GM12874 (cell line): ENCODE measurements at regions not wholly inside any gene's neighbourhood (a gene's known extent, or its start where the extent isn't known, plus 50 kb on each side); places are given as distances from the start of the nearest gene placed in this dataset.

ENCODE experiments used
- CTCF ChIP-seq: IDR thresholded peaks from 2 replicates; pipeline ENCODE4 v1.5.1; 2011; ENCODE audit warnings: low read depth, mild to moderate bottlenecking, control low read depth, low read length, moderate library complexity; ENCODE audit not compliant: insufficient read depth

DNA sequence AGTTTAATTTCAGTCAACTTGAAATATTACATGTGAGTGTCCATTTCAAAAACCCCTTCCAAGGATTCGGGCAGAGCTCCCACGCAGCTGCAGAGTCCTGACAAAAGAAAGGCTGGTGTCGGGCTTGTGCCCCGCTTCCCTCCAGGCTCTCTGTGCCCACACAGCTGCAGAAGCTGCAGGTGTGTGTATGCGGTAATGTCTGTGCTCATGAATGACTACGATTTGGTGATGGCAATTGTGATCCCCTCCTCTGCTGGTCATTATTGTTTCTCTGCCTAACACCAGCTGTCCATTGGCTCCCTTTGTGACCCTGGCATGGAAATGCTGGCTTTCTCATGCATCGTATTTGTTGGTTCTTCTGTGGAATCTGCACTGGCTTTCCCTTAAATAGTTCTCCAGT lies 224.8 kb downstream of the NUP35 start:
- no peak for TF ChIP-seq CTCF

GRCh38 chr2:183359867-183360266 lies 235.6 kb downstream of the NUP35 start:
- no peak for TF ChIP-seq CTCF

- TF ChIP-seq CTCF = no peak
Observed at GRCh38 chr2:183371545-183371944, 247.3 kb downstream of the NUP35 start.

DNA sequence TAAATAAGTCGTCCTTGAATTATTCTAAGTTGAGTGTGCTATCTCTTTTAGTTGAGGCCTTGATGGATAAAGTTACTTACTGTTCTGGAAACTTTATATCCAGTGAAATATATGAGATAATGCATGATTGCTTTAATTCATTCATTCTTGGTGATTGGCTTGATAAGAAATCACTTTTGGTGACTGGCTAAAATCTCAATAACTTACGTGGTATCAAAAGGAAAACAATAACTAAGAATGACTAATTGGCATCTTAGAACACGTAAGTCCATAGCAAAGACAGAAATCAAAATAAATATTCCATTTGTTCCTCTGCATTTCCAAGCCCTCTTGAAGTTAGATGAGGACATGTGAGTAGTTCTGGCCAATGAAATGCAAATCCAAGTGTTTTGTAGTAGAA lies 251.6 kb downstream of the NUP35 start:
- TF ChIP-seq CTCF = no peak

DNA sequence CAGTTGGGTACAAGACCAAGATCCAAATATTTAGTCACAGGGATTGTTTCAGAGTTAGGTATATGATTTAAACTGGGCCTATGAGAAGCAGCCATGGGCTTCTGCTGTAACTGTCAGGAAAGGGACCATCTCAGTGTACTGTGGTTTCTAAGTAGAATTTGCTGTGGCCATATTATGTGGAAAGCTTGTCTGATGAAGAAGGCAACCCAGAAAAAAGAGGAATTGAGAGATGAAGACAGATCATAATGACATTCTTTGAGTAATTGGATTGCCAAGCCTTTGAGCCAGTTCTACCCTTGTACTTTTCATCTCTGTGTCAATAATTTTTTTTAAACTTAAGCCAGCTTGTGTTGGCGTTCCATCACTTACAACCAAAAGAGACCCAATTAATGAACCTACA lies 259.6 kb downstream of the NUP35 start:
- TF ChIP-seq CTCF = no peak

- no peak for TF ChIP-seq CTCF
Observed at GRCh38 chr2:183389546-183390080, 265.4 kb downstream of the NUP35 start.

GRCh38 chr2:183390109-183390508 lies 265.9 kb downstream of the NUP35 start:
- TF ChIP-seq CTCF = no peak
